ENCODE measurements at regions not wholly inside any gene's neighbourhood (a gene's known extent, or its start where the extent isn't known, plus 50 kb on each side); places are given as distances from the start of the nearest gene placed in this dataset.

- H3K9ac ChIP-seq = no peak overlapping the region
- no peaks in the 10 kb centered on the region for H3K27me3 ChIP-seq (ENCODE audit: control insufficient read depth, insufficient read depth, low read length)
- no peak overlapping the region for H3K4me3 ChIP-seq (ENCODE audit: low read depth, low read length)
- H3K4me2 ChIP-seq (ENCODE audit: low read length) = no peak overlapping the region
- no peak overlapping the region for H2AFZ ChIP-seq
- no peak for TF ChIP-seq CTCF (IDR thresholded peaks at IDR 0.05)
- no peaks in the 10 kb centered on the region for H3K9me3 ChIP-seq (ENCODE audit: control insufficient read depth, low read length)
- H3K4me1 ChIP-seq = no peaks in the 10 kb centered on the region
- no peaks in the 10 kb centered on the region for H3K79me2 ChIP-seq
- no peaks in the 10 kb centered on the region for H3K36me3 ChIP-seq (ENCODE audit: control insufficient read depth, insufficient read depth, low read length)
- H3K27ac ChIP-seq = no peak overlapping the region
Measured at GRCh38 chr2:120988700-120989511, 253.2 kb downstream of the GLI2 start.

GRCh38 chr2:120989512-120990441, 254.1 kb downstream of the GLI2 start:
- Histone ChIP-seq H3K9ac (no peak overlapping the region), H3K79me2 (no peaks in the 10 kb centered on the region), H3K27me3 (ENCODE audit: control insufficient read depth, insufficient read depth, low read length) (no peaks in the 10 kb centered on the region), H3K4me2 (ENCODE audit: low read length) (no peak overlapping the region), H3K4me1 (no peaks in the 10 kb centered on the region), H3K4me3 (ENCODE audit: low read depth, low read length) (no peak overlapping the region), H2AFZ (no peak overlapping the region), H3K27ac (no peak overlapping the region), H3K9me3 (ENCODE audit: control insufficient read depth, low read length) (no peaks in the 10 kb centered on the region), H3K36me3 (ENCODE audit: control insufficient read depth, insufficient read depth, low read length) (no peaks in the 10 kb centered on the region)
- no peak for TF ChIP-seq CTCF (IDR thresholded peaks at IDR 0.05)

- Histone ChIP-seq H3K4me3 (ENCODE audit: low read depth, low read length) (no peak overlapping the region), H3K27me3 (ENCODE audit: control insufficient read depth, insufficient read depth, low read length) (no peaks in the 10 kb centered on the region), H3K4me1 (no peaks in the 10 kb centered on the region), H3K79me2 (no peaks in the 10 kb centered on the region), H3K4me2 (ENCODE audit: low read length) (no peak overlapping the region), H3K9me3 (ENCODE audit: control insufficient read depth, low read length) (no peaks in the 10 kb centered on the region), H3K36me3 (ENCODE audit: control insufficient read depth, insufficient read depth, low read length) (no peaks in the 10 kb centered on the region), H3K27ac (no peak overlapping the region), H3K9ac (no peak overlapping the region), H2AFZ (no peak overlapping the region)
- no peak for TF ChIP-seq CTCF (IDR thresholded peaks at IDR 0.05)
Measured at GRCh38 chr2:120990451-120990871, 254.8 kb downstream of the GLI2 start.

- Histone ChIP-seq H3K79me2 (no peaks in the 10 kb centered on the region), H3K9ac (no peak overlapping the region), H3K27ac (no peak overlapping the region), H3K4me3 (ENCODE audit: low read depth, low read length) (no peak overlapping the region), H3K4me1 (no peaks in the 10 kb centered on the region), H3K9me3 (ENCODE audit: control insufficient read depth, low read length) (no peaks in the 10 kb centered on the region), H3K4me2 (ENCODE audit: low read length) (no peak overlapping the region), H2AFZ (no peak overlapping the region), H3K27me3 (ENCODE audit: control insufficient read depth, insufficient read depth, low read length) (no peaks in the 10 kb centered on the region), H3K36me3 (ENCODE audit: control insufficient read depth, insufficient read depth, low read length) (no peaks in the 10 kb centered on the region)
- no peak for TF ChIP-seq CTCF (IDR thresholded peaks at IDR 0.05)
Measured at GRCh38 chr2:120991441-120991840, 255.8 kb downstream of the GLI2 start.

Measured in parathyroid adenoma (tissue), 2 donors.